ENCODE measurements at regions not wholly inside any gene's neighbourhood (a gene's known extent, or its start where the extent isn't known, plus 50 kb on each side); places are given as distances from the start of the nearest gene placed in this dataset.

GRCh38 chr12:111076611-111077451 is 156.5 kb upstream of the MYL2 start:
- Histone ChIP-seq H3K9me3 (ENCODE audit: control insufficient read depth, low read length) (no peaks in the 10 kb centered on the region), H3K36me3 (ENCODE audit: control insufficient read depth, insufficient read depth, low read length) (no peaks in the 10 kb centered on the region), H3K4me3 (ENCODE audit: insufficient read depth, low read depth, low read length, poor library complexity, severe bottlenecking) (no peak overlapping the region), H3K27ac (ENCODE audit: insufficient read depth, low read length, poor library complexity, severe bottlenecking) (no peak overlapping the region), H3K27me3 (replicated peaks; ENCODE audit: control insufficient read depth, insufficient read depth, low read length, poor library complexity, severe bottlenecking) (no peaks in the 10 kb centered on the region), H3K4me1 (ENCODE audit: control insufficient read depth, insufficient read depth, low read length, poor library complexity, severe bottlenecking) (no peaks in the 10 kb centered on the region)
- no peak for DNase-seq

- no peaks in the 10 kb centered on the region for H3K4me1 ChIP-seq (ENCODE audit: control insufficient read depth, insufficient read depth, low read length, poor library complexity, severe bottlenecking)
- H3K27me3 ChIP-seq (replicated peaks; ENCODE audit: control insufficient read depth, insufficient read depth, low read length, poor library complexity, severe bottlenecking): no peaks in the 10 kb centered on the region
- no peak overlapping the region for H3K4me3 ChIP-seq (ENCODE audit: insufficient read depth, low read depth, low read length, poor library complexity, severe bottlenecking)
- no peaks in the 10 kb centered on the region for H3K9me3 ChIP-seq (ENCODE audit: control insufficient read depth, low read length)
- no peak for DNase-seq
- H3K27ac ChIP-seq (ENCODE audit: insufficient read depth, low read length, poor library complexity, severe bottlenecking): no peak overlapping the region
- H3K36me3 ChIP-seq (ENCODE audit: control insufficient read depth, insufficient read depth, low read length): no peaks in the 10 kb centered on the region
Measured at GRCh38 chr12:111076199-111076598, 155.8 kb upstream of the MYL2 start.

- no peak overlapping the region for H3K27ac ChIP-seq (ENCODE audit: insufficient read depth, low read length, poor library complexity, severe bottlenecking)
- H3K36me3 ChIP-seq (ENCODE audit: control insufficient read depth, insufficient read depth, low read length): no peaks in the 10 kb centered on the region
- no peaks in the 10 kb centered on the region for H3K27me3 ChIP-seq (replicated peaks; ENCODE audit: control insufficient read depth, insufficient read depth, low read length, poor library complexity, severe bottlenecking)
- H3K9me3 ChIP-seq (ENCODE audit: control insufficient read depth, low read length): no peaks in the 10 kb centered on the region
- no peaks in the 10 kb centered on the region for H3K4me1 ChIP-seq (ENCODE audit: control insufficient read depth, insufficient read depth, low read length, poor library complexity, severe bottlenecking)
- H3K4me3 ChIP-seq (ENCODE audit: insufficient read depth, low read depth, low read length, poor library complexity, severe bottlenecking): no peak overlapping the region
- DNase-seq: no peak
Measured at GRCh38 chr12:111074965-111075364, 154.6 kb upstream of the MYL2 start.

GRCh38 chr12:111074559-111074958 is 154.2 kb upstream of the MYL2 start:
- Histone ChIP-seq H3K9me3 (ENCODE audit: control insufficient read depth, low read length) (no peaks in the 10 kb centered on the region), H3K4me1 (ENCODE audit: control insufficient read depth, insufficient read depth, low read length, poor library complexity, severe bottlenecking) (no peaks in the 10 kb centered on the region), H3K4me3 (ENCODE audit: insufficient read depth, low read depth, low read length, poor library complexity, severe bottlenecking) (no peak overlapping the region), H3K27ac (ENCODE audit: insufficient read depth, low read length, poor library complexity, severe bottlenecking) (no peak overlapping the region), H3K27me3 (replicated peaks; ENCODE audit: control insufficient read depth, insufficient read depth, low read length, poor library complexity, severe bottlenecking) (no peaks in the 10 kb centered on the region), H3K36me3 (ENCODE audit: control insufficient read depth, insufficient read depth, low read length) (no peaks in the 10 kb centered on the region)
- no peak for DNase-seq

GRCh38 chr12:111073370-111073769 is 153.0 kb upstream of the MYL2 start:
- Histone ChIP-seq H3K27me3 (replicated peaks; ENCODE audit: control insufficient read depth, insufficient read depth, low read length, poor library complexity, severe bottlenecking) (no peaks in the 10 kb centered on the region), H3K4me1 (ENCODE audit: control insufficient read depth, insufficient read depth, low read length, poor library complexity, severe bottlenecking) (peaks cover 5% of the 10 kb centered on the region), H3K9me3 (ENCODE audit: control insufficient read depth, low read length) (no peaks in the 10 kb centered on the region), H3K4me3 (ENCODE audit: insufficient read depth, low read depth, low read length, poor library complexity, severe bottlenecking) (no peak overlapping the region), H3K36me3 (ENCODE audit: control insufficient read depth, insufficient read depth, low read length) (no peaks in the 10 kb centered on the region), H3K27ac (ENCODE audit: insufficient read depth, low read length, poor library complexity, severe bottlenecking) (no peak overlapping the region)
- DNase-seq: no peak

GRCh38 chr12:111072299-111072698 is 151.9 kb upstream of the MYL2 start:
- Histone ChIP-seq H3K36me3 (ENCODE audit: control insufficient read depth, insufficient read depth, low read length) (no peaks in the 10 kb centered on the region), H3K9me3 (ENCODE audit: control insufficient read depth, low read length) (no peaks in the 10 kb centered on the region), H3K27ac (ENCODE audit: insufficient read depth, low read length, poor library complexity, severe bottlenecking) (no peak overlapping the region), H3K27me3 (replicated peaks; ENCODE audit: control insufficient read depth, insufficient read depth, low read length, poor library complexity, severe bottlenecking) (no peaks in the 10 kb centered on the region), H3K4me3 (ENCODE audit: insufficient read depth, low read depth, low read length, poor library complexity, severe bottlenecking) (no peak overlapping the region), H3K4me1 (ENCODE audit: control insufficient read depth, insufficient read depth, low read length, poor library complexity, severe bottlenecking) (peaks cover 5% of the 10 kb centered on the region)
- DNase-seq: no peak

- Histone ChIP-seq H3K4me3 (ENCODE audit: insufficient read depth, low read depth, low read length, poor library complexity, severe bottlenecking) (no peak overlapping the region), H3K27me3 (replicated peaks; ENCODE audit: control insufficient read depth, insufficient read depth, low read length, poor library complexity, severe bottlenecking) (no peaks in the 10 kb centered on the region), H3K9me3 (ENCODE audit: control insufficient read depth, low read length) (no peaks in the 10 kb centered on the region), H3K36me3 (ENCODE audit: control insufficient read depth, insufficient read depth, low read length) (no peaks in the 10 kb centered on the region), H3K4me1 (ENCODE audit: control insufficient read depth, insufficient read depth, low read length, poor library complexity, severe bottlenecking) (peaks cover 5% of the 10 kb centered on the region), H3K27ac (ENCODE audit: insufficient read depth, low read length, poor library complexity, severe bottlenecking) (no peak overlapping the region)
- DNase-seq: no peak
Measured at GRCh38 chr12:111069886-111070285, 149.5 kb upstream of the MYL2 start.

- peak in 1 of 3 donors; percentile 8 for DNase-seq
- Histone ChIP-seq H3K27me3 (replicated peaks; ENCODE audit: control insufficient read depth, insufficient read depth, low read length, poor library complexity, severe bottlenecking) (no peaks in the 10 kb centered on the region), H3K27ac (ENCODE audit: insufficient read depth, low read length, poor library complexity, severe bottlenecking) (no peak overlapping the region), H3K4me3 (ENCODE audit: insufficient read depth, low read depth, low read length, poor library complexity, severe bottlenecking) (no peak overlapping the region), H3K36me3 (ENCODE audit: control insufficient read depth, insufficient read depth, low read length) (no peaks in the 10 kb centered on the region), H3K4me1 (ENCODE audit: control insufficient read depth, insufficient read depth, low read length, poor library complexity, severe bottlenecking) (peaks cover 5% of the 10 kb centered on the region), H3K9me3 (ENCODE audit: control insufficient read depth, low read length) (no peaks in the 10 kb centered on the region)
Measured at GRCh38 chr12:111068290-111068689, 147.9 kb upstream of the MYL2 start.

- H3K4me3 ChIP-seq (ENCODE audit: insufficient read depth, low read depth, low read length, poor library complexity, severe bottlenecking): no peak overlapping the region
- no peak overlapping the region for H3K27ac ChIP-seq (ENCODE audit: insufficient read depth, low read length, poor library complexity, severe bottlenecking)
- no peaks in the 10 kb centered on the region for H3K9me3 ChIP-seq (ENCODE audit: control insufficient read depth, low read length)
- DNase-seq: no peak
- peaks cover 5% of the 10 kb centered on the region for H3K4me1 ChIP-seq (ENCODE audit: control insufficient read depth, insufficient read depth, low read length, poor library complexity, severe bottlenecking)
- H3K36me3 ChIP-seq (ENCODE audit: control insufficient read depth, insufficient read depth, low read length): no peaks in the 10 kb centered on the region
- no peaks in the 10 kb centered on the region for H3K27me3 ChIP-seq (replicated peaks; ENCODE audit: control insufficient read depth, insufficient read depth, low read length, poor library complexity, severe bottlenecking)
Measured at GRCh38 chr12:111067498-111067897, 147.1 kb upstream of the MYL2 start.

GRCh38 chr12:111066744-111067437 is 146.5 kb upstream of the MYL2 start:
- Histone ChIP-seq H3K9me3 (ENCODE audit: control insufficient read depth, low read length) (no peaks in the 10 kb centered on the region), H3K4me1 (ENCODE audit: control insufficient read depth, insufficient read depth, low read length, poor library complexity, severe bottlenecking) (peaks cover 5% of the 10 kb centered on the region), H3K4me3 (ENCODE audit: insufficient read depth, low read depth, low read length, poor library complexity, severe bottlenecking) (no peak overlapping the region), H3K27ac (ENCODE audit: insufficient read depth, low read length, poor library complexity, severe bottlenecking) (no peak overlapping the region), H3K36me3 (ENCODE audit: control insufficient read depth, insufficient read depth, low read length) (no peaks in the 10 kb centered on the region), H3K27me3 (replicated peaks; ENCODE audit: control insufficient read depth, insufficient read depth, low read length, poor library complexity, severe bottlenecking) (no peaks in the 10 kb centered on the region)
- DNase-seq: no peak
